HCT116 (cell line): ENCODE measurements at regions not wholly inside any gene's neighbourhood (a gene's known extent, or its start where the extent isn't known, plus 50 kb on each side); places are given as distances from the start of the nearest gene placed in this dataset.

Experiments
- ATAC-seq: fragments of 200-7000 bp; cut with Tn5 transposase; 2 replicates; pipeline ENCODE4 v1.9.1; 2020; ENCODE audit warnings: mild to moderate bottlenecking, moderate library complexity
- BruUV-seq: library from RNA; stranded (reverse); fragments of 400-500 nt; replicated peaks from 2 replicates; lab custom pipeline; 2021; lab: Mats Ljungman, UMichigan
- CTCF ChIA-PET: fragments of 300-600 bp; sonication (Branson Sonifier 250); formaldehyde crosslinking; loops from one replicate; lab custom pipeline; 2021; ENCODE audit warnings: antibody characterized with exemption; lab: Charles Lee
- POLR2A ChIA-PET: fragments of 300-600, 350-600 bp; sonication (Branson Sonifier 250); formaldehyde crosslinking; loops from one replicate; lab custom pipeline; 2021; ENCODE audit warnings: antibody characterized with exemption; lab: Charles Lee
- RAD21 ChIA-PET, 2 experiments: fragments of 300-600 bp; sonication (Branson Sonifier 250); formaldehyde crosslinking; loops; one replicate each; lab custom pipeline; 2023; ENCODE audit warnings: low total read pairs in 2 of 2; ENCODE audit not compliant: uncharacterized antibody in 2 of 2, unreplicated experiment in 2 of 2, low non-redundant PET in 1 of 2; lab: Charles Lee
- DNase-seq: peaks from one replicate; pipeline ENCODE4 v3.0.0-alpha.2; 2010; ENCODE audit warnings: low read depth, low spot score
- H2AFZ ChIP-seq: fragments of 200-600 bp; shearing (Covaris generic), sonication (generic); 2 replicates; pipeline ENCODE4 v1.6.1; 2017; ENCODE audit warnings: low read depth, mixed run types, mixed read lengths, antibody characterized with exemption, low read length; ENCODE audit not compliant: poor library complexity, severe bottlenecking
- H3K27ac ChIP-seq: 2 replicates; pipeline ENCODE4 v1.5.1; 2012; ENCODE audit warnings: low read depth, low read length
- H3K27me3 ChIP-seq: fragments of 200-600 bp; sonication (generic); 2 replicates; pipeline ENCODE4 v1.6.1; 2016; ENCODE audit warnings: mixed run types, low read length, mixed read lengths; ENCODE audit not compliant: insufficient read depth
- H3K36me3 ChIP-seq, 2 experiments: fragments of 200-500 bp in 1 of 2; fragments of 200-600 bp in 1 of 2; sonication (Bioruptor generic) in 1 of 2; sonication (generic) in 1 of 2; 2 replicates each; pipeline versions ENCODE4 v1.5.1 to v1.6.1; 2014 to 2016; ENCODE audit warnings: low read length in 2 of 2, inconsistent platforms in 1 of 2, mixed read lengths in 1 of 2, mixed run types in 1 of 2; ENCODE audit not compliant: insufficient read depth in 2 of 2, control insufficient read depth in 1 of 2
- H3K4me1 ChIP-seq, 2 experiments: fragments of 200-600 bp in 1 of 2; sonication (generic) in 1 of 2; 2 replicates each; pipeline versions ENCODE4 v1.5.1 to v1.6.1; 2012 to 2017; ENCODE audit warnings: low read length in 2 of 2, inconsistent platforms in 1 of 2, mild to moderate bottlenecking in 1 of 2, mixed read lengths in 1 of 2, mixed run types in 1 of 2, moderate library complexity in 1 of 2; ENCODE audit not compliant: insufficient read depth in 2 of 2, control insufficient read depth in 1 of 2
- H3K4me2 ChIP-seq: fragments of 200-600 bp; sonication (generic); 2 replicates; pipeline ENCODE4 v1.6.1; 2017; ENCODE audit warnings: mixed run types, low read length, mixed read lengths
- H3K4me3 ChIP-seq, 2 experiments: fragments of 200-600 bp in 1 of 2; sonication (generic) in 1 of 2; replicated peaks in 1 of 2; 2 replicates each; pipeline ENCODE4 v1.5.1; 2011 to 2016; ENCODE audit warnings: low read length in 2 of 2, control low read depth in 1 of 2, low read depth in 1 of 2, mild to moderate bottlenecking in 1 of 2, mixed read lengths in 1 of 2, mixed run types in 1 of 2
- H3K79me2 ChIP-seq: fragments of 200-600 bp; sonication (generic); 2 replicates; pipeline ENCODE4 v1.6.1; 2017; ENCODE audit warnings: mild to moderate bottlenecking, mixed run types, low read length, moderate library complexity, mixed read lengths; ENCODE audit not compliant: insufficient read depth
- H3K9ac ChIP-seq: fragments of 200-600 bp; sonication (generic); 2 replicates; pipeline ENCODE4 v1.6.1; 2016; ENCODE audit warnings: low read length, mixed read lengths
- H3K9me2 ChIP-seq: fragments of 200-600 bp; sonication (generic), shearing (Covaris generic); 2 replicates; pipeline ENCODE4 v1.6.1; 2017; ENCODE audit warnings: mixed run types, mild to moderate bottlenecking, moderate library complexity; ENCODE audit not compliant: insufficient read depth
- H3K9me3 ChIP-seq, 2 experiments: fragments of 200-500 bp in 1 of 2; fragments of 200-600 bp in 1 of 2; sonication (Bioruptor generic) in 1 of 2; sonication (generic) in 1 of 2; 2 replicates each; pipeline ENCODE4 v1.6.1; 2014 to 2017; ENCODE audit warnings: low read length in 2 of 2, mixed read lengths in 2 of 2, inconsistent platforms in 1 of 2, low read depth in 1 of 2, mild to moderate bottlenecking in 1 of 2, mixed run types in 1 of 2, moderate library complexity in 1 of 2; ENCODE audit not compliant: control insufficient read depth in 1 of 2, insufficient read depth in 1 of 2
- H4K20me1 ChIP-seq: fragments of 200-600 bp; sonication (generic), shearing (Covaris generic); 2 replicates; pipeline ENCODE4 v1.6.1; 2017; ENCODE audit warnings: mixed run types, mild to moderate bottlenecking, moderate library complexity; ENCODE audit not compliant: insufficient read depth
- CEBPB ChIP-seq: IDR thresholded peaks from 2 replicates; pipeline ENCODE4 v1.6.1; 2012; ENCODE audit warnings: low read depth
- EGR1 ChIP-seq: IDR thresholded peaks from 2 replicates; pipeline ENCODE4 v1.6.1; 2012; ENCODE audit warnings: low read depth
- ELF1 ChIP-seq: IDR thresholded peaks from 2 replicates; pipeline ENCODE4 v1.6.1; 2012; ENCODE audit warnings: low read depth, borderline replicate concordance
- EZH2 ChIP-seq: fragments of 200-600 bp; sonication (generic); IDR thresholded peaks from 2 replicates; pipeline ENCODE4 v1.6.1; 2017; ENCODE audit warnings: antibody characterized with exemption, mixed run types
- FOSL1 ChIP-seq: IDR thresholded peaks from 2 replicates; pipeline ENCODE4 v1.6.1; 2012; ENCODE audit warnings: low read depth
- JUND ChIP-seq: IDR thresholded peaks from 2 replicates; pipeline ENCODE4 v1.6.1; 2012
- MAX ChIP-seq: IDR thresholded peaks from 2 replicates; pipeline ENCODE4 v1.6.1; 2012
- POLR2A ChIP-seq: IDR thresholded peaks from 2 replicates; pipeline ENCODE4 v1.7.0; 2011; ENCODE audit warnings: borderline replicate concordance; ENCODE audit not compliant: insufficient read depth, insufficient read length; ENCODE audit errors: extremely low read depth
- POLR2AphosphoS5 ChIP-seq: IDR thresholded peaks from 2 replicates; pipeline ENCODE4 v1.6.1; 2011; ENCODE audit warnings: mild to moderate bottlenecking, low read depth, low read length, moderate library complexity
- REST ChIP-seq: IDR thresholded peaks from 2 replicates; pipeline ENCODE4 v1.6.1; 2012; ENCODE audit warnings: low read depth
- SP1 ChIP-seq: IDR thresholded peaks from 2 replicates; pipeline ENCODE4 v1.6.1; 2012; ENCODE audit warnings: low read depth
- SRF ChIP-seq: IDR thresholded peaks from 2 replicates; pipeline ENCODE4 v1.6.1; 2012; ENCODE audit warnings: low read depth
- TCF7L2 ChIP-seq: IDR thresholded peaks from 2 replicates; pipeline ENCODE4 v1.7.0; 2011; ENCODE audit warnings: borderline replicate concordance, inconsistent platforms; ENCODE audit not compliant: insufficient read depth, insufficient read length; ENCODE audit errors: extremely low read depth
- YY1 ChIP-seq: IDR thresholded peaks from 2 replicates; pipeline ENCODE4 v1.6.1; 2011; ENCODE audit warnings: low read length, low read depth, moderate library complexity, mild to moderate bottlenecking; ENCODE audit not compliant: insufficient replicate concordance; ENCODE audit errors: extremely low read depth
- ZFX ChIP-seq: fragments of 450-650 bp; IDR thresholded peaks from 2 replicates; pipeline ENCODE4 v1.6.1; 2017
- intact Hi-C: fragments of 100-400 bp; cut with micrococcal nuclease; formaldehyde crosslinking; loops from 2 replicates; pipeline ENCODE4 v1.10.0; 2022
- TF ChIP-seq, protein P1 (sequence below): IDR thresholded peaks from 2 replicates; pipeline ENCODE4 v1.6.1; 2012
- TF ChIP-seq, protein P2 (sequence below), 3 experiments: fragments of 200-600 bp in 1 of 3; sonication (generic) in 1 of 3; IDR thresholded peaks in 2 of 3; conservative IDR thresholded peaks in 1 of 3; 2 replicates each; pipeline ENCODE4 v1.5.1; 2012 to 2017; ENCODE audit warnings: low read depth in 2 of 3, low read length in 2 of 3, antibody characterized with exemption in 1 of 3, borderline replicate concordance in 1 of 3, control low read depth in 1 of 3, mild to moderate bottlenecking in 1 of 3, mixed read lengths in 1 of 3, mixed run types in 1 of 3, moderate library complexity in 1 of 3; ENCODE audit not compliant: insufficient read depth in 1 of 3

- DNase-seq (no peak), ATAC-seq (no peak)
- Histone ChIP-seq H3K36me3 (no peaks in the 10 kb centered on the region), H3K9ac (no peak overlapping the region), H3K27me3 (no peaks in the 10 kb centered on the region), H2AFZ (no peak overlapping the region), H3K4me2 (no peak overlapping the region), H3K9me2 (no peaks in the 10 kb centered on the region), H3K79me2 (no peaks in the 10 kb centered on the region), H4K20me1 (no peaks in the 10 kb centered on the region), H3K27ac (no peak overlapping the region), H3K4me1 (no peaks in the 10 kb centered on the region), H3K9me3 (no peaks in the 10 kb centered on the region), H3K4me3 (no peak overlapping the region)
- ChIA-PET POLR2A (no interaction called here), CTCF (no interaction called here), RAD21 (no interaction called here)
- intact Hi-C loops, result no loop called here
- no peak for TF ChIP-seq POLR2AphosphoS5
- no peak for TF ChIP-seq CEBPB
- TF ChIP-seq YY1, result no peak
- TF ChIP-seq SP1, result no peak
- no peak for TF ChIP-seq POLR2A
- TF ChIP-seq MAX, result no peak
- TF ChIP-seq ZFX, result no peak
- TF ChIP-seq SRF, result no peak
- TF ChIP-seq FOSL1, result no peak
- TF ChIP-seq EGR1, result no peak
- no peak for TF ChIP-seq ELF1
- BruUV-seq, result no TSS peak
Observed at GRCh38 chr3:154849408-154849807, 230.7 kb upstream of the MME start.

DNA sequence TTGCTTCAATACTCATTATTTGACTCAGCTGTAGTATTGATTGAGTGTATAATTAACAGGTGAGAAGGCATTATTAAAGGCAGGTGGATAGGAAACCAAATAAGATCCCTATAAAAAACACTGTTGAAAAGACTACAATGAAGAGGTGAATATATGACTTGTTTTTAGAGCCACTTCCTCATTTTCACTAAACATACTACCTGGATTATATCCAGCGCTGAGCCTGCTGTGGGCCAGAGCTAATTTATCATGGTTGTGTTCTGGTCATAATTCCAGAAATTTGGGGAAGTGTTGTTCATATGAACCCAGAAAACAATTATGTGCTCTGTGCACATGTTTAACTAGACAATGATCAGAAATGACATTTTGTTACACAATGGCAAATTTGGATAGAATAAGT is 235.3 kb upstream of the MME start:
- no TSS peak for BruUV-seq

More for the DNA sequence above, 235.3 kb upstream of the MME start:
- no peaks in the 10 kb centered on the region for H3K4me1 ChIP-seq
- no peaks in the 10 kb centered on the region for H4K20me1 ChIP-seq
- no peak overlapping the region for H2AFZ ChIP-seq
- no peak for DNase-seq
- H3K79me2 ChIP-seq, result no peaks in the 10 kb centered on the region
- no peaks in the 10 kb centered on the region for H3K36me3 ChIP-seq
- H3K27me3 ChIP-seq, result no peaks in the 10 kb centered on the region
- H3K4me2 ChIP-seq, result no peak overlapping the region
- RAD21 ChIA-PET, result no interaction called here
- H3K9ac ChIP-seq, result no peak overlapping the region
- H3K4me3 ChIP-seq, result no peak overlapping the region
- ATAC-seq, result no peak
- no peak overlapping the region for H3K27ac ChIP-seq
- POLR2A ChIA-PET, result no interaction called here
- H3K9me3 ChIP-seq, result no peaks in the 10 kb centered on the region
- CTCF ChIA-PET, result no interaction called here
- TF ChIP-seq TCF7L2 (no peak), EZH2 (no peak), FOSL1 (no peak), EGR1 (no peak), REST (no peak), JUND (no peak), SP1 (no peak)
- TF ChIP-seq, protein P1, sequence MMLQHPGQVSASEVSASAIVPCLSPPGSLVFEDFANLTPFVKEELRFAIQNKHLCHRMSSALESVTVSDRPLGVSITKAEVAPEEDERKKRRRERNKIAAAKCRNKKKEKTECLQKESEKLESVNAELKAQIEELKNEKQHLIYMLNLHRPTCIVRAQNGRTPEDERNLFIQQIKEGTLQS, result no peak
- TF ChIP-seq, protein P2, sequence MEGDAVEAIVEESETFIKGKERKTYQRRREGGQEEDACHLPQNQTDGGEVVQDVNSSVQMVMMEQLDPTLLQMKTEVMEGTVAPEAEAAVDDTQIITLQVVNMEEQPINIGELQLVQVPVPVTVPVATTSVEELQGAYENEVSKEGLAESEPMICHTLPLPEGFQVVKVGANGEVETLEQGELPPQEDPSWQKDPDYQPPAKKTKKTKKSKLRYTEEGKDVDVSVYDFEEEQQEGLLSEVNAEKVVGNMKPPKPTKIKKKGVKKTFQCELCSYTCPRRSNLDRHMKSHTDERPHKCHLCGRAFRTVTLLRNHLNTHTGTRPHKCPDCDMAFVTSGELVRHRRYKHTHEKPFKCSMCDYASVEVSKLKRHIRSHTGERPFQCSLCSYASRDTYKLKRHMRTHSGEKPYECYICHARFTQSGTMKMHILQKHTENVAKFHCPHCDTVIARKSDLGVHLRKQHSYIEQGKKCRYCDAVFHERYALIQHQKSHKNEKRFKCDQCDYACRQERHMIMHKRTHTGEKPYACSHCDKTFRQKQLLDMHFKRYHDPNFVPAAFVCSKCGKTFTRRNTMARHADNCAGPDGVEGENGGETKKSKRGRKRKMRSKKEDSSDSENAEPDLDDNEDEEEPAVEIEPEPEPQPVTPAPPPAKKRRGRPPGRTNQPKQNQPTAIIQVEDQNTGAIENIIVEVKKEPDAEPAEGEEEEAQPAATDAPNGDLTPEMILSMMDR (IDR thresholded peaks at IDR 0.05 in 2 of 3, conservative IDR thresholded peaks at IDR 0.05 in 1 of 3; ENCODE audit: borderline replicate concordance in 1 of 3, insufficient read depth in 1 of 3, low read depth in 2 of 3, low read length in 2 of 3), result no peak
- intact Hi-C loops, result no loop called here
- H3K9me2 ChIP-seq, result no peaks in the 10 kb centered on the region
